ENCODE measurements at regions not wholly inside any gene's neighbourhood (a gene's known extent, or its start where the extent isn't known, plus 50 kb on each side); places are given as distances from the start of the nearest gene placed in this dataset.
"Not testable (repeated sequence)": the region's sequence is repeated elsewhere in the genome, so short reads cannot be mapped to it uniquely, and the experiment has no call there.

DNA sequence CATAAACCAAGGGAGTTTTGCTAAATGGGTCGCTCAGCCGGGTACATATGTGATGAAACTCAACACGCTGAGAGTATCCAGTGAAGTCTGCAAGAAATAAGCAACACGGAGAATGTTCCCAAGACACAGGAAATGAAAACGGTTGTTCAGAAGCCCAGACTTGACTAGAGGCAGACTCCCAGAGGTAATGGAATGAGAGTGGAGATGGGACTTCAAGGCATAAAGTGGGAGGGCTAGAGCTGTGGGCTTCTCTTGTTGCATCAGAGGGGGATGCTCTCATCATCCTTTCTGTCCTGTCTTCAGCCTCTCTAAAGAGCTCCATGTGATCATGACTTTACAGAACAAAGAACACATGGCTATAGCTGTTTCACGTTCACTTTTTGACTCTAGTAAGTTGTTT, 88.3 kb downstream of the BAMBI start:
- Histone ChIP-seq H3K9ac (ENCODE audit: low read length) (no peak overlapping the region), H3K9me3 (ENCODE audit: low read length) (no peaks in the 10 kb centered on the region), H3K4me3 (ENCODE audit: low read depth in 1 of 2, low read length in 2 of 2) (no peak overlapping the region), H3K4me1 (ENCODE audit: insufficient read depth, low read length) (peaks cover 9% of the 10 kb centered on the region), H3K36me3 (ENCODE audit: insufficient read depth, low read length) (no peaks in the 10 kb centered on the region), H3K27me3 (ENCODE audit: control insufficient read depth in 1 of 2, insufficient read depth in 2 of 2, low read length in 2 of 2) (no peaks in the 10 kb centered on the region), H3K27ac (ENCODE audit: low read depth, low read length) (no peak overlapping the region)

DNA sequence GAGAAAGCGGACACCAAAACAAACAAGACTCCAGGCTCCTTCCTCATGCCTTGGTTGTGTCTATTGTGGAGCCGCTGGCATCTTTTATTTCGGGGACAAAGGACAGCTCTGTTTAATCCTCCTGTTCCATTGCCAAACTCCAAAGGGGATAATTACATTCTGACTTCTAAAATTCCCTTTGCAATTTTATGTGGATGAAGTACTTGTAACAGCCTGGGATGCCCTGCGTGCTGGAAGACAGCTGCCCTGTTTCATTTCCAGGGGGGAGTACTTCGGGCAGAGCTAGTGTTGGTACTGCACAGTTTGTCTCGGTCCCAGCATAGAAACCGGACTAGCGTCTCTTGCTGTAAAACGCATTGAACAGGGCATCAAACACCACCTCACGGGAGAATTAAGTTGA, 90.9 kb downstream of the BAMBI start:
- Histone ChIP-seq H3K4me1 (ENCODE audit: insufficient read depth, low read length) (peaks cover 2% of the 10 kb centered on the region), H3K9me3 (ENCODE audit: low read length) (no peaks in the 10 kb centered on the region), H3K9ac (ENCODE audit: low read length) (no peak overlapping the region), H3K36me3 (ENCODE audit: insufficient read depth, low read length) (no peaks in the 10 kb centered on the region), H3K27me3 (ENCODE audit: control insufficient read depth in 1 of 2, insufficient read depth in 2 of 2, low read length in 2 of 2) (no peaks in the 10 kb centered on the region), H3K27ac (ENCODE audit: low read depth, low read length) (no peak overlapping the region), H3K4me3 (ENCODE audit: low read depth in 1 of 2, low read length in 2 of 2) (no peak overlapping the region)

DNA sequence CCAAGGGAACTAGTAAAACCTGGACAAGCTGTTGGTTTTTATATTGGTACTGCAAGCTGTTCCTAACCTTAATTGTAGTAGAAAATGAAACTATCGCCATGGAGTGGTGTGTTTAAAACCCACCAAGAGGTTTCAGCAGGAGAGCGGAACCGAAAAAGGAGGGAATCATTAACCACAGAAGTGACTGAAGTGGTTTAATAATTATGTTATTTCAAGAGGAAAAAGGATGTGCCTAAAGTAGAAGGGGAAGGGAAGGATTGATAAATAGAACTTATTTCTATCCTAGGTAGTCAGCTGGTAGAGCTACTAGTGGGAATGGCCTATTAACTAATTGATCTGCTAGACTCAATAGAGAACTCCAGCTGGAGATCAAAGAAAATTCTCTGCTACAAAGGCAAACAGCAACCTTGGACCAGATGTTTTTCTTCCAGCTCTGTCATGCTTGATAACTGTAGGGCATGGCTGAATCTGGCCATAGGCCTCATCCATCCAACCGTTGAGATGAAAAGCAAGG, 91.8 kb downstream of the BAMBI start:
- Histone ChIP-seq H3K36me3 (ENCODE audit: insufficient read depth, low read length) (no peaks in the 10 kb centered on the region), H3K27me3 (ENCODE audit: control insufficient read depth in 1 of 2, insufficient read depth in 2 of 2, low read length in 2 of 2) (no peaks in the 10 kb centered on the region), H3K27ac (ENCODE audit: low read depth, low read length) (no peak overlapping the region), H3K9me3 (ENCODE audit: low read length) (no peaks in the 10 kb centered on the region), H3K9ac (ENCODE audit: low read length) (no peak overlapping the region), H3K4me1 (ENCODE audit: insufficient read depth, low read length) (no peaks in the 10 kb centered on the region), H3K4me3 (ENCODE audit: low read depth in 1 of 2, low read length in 2 of 2) (no peak overlapping the region)

DNA sequence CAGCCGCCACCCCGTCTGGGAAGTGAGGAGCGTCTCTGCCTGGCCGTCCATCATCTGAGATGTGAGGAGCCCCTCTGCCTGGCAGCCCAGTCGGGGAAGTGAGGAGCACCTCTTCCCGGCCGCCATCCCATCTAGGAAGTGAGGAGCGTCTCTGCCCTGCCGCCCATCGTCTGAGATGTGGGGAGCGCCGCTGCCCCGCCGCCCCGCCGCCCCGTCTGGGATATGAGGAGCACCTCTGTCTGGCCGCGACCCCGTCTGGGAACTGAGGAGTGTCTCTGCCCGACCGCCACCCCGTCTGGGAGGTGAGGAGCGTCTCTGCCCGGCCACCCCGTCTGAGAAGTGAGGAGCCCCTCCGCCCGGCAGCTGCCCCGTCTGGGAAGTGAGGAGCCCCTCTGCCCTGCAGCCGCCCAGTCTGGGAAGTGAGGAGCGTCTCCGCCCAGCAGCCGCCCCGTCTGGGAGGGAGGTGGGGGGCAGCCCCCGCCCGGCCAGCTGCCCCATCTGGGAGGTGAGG, 94.3 kb downstream of the BAMBI start:
- H3K36me3 ChIP-seq (ENCODE audit: insufficient read depth, low read length); H3K27ac ChIP-seq (ENCODE audit: low read depth, low read length); H3K9me3 ChIP-seq (ENCODE audit: low read length); H3K4me3 ChIP-seq (ENCODE audit: low read depth in 1 of 2, low read length in 2 of 2); H3K27me3 ChIP-seq (ENCODE audit: control insufficient read depth in 1 of 2, insufficient read depth in 2 of 2, low read length in 2 of 2); H3K4me1 ChIP-seq (ENCODE audit: insufficient read depth, low read length); H3K9ac ChIP-seq (ENCODE audit: low read length): not testable (repeated sequence)

DNA sequence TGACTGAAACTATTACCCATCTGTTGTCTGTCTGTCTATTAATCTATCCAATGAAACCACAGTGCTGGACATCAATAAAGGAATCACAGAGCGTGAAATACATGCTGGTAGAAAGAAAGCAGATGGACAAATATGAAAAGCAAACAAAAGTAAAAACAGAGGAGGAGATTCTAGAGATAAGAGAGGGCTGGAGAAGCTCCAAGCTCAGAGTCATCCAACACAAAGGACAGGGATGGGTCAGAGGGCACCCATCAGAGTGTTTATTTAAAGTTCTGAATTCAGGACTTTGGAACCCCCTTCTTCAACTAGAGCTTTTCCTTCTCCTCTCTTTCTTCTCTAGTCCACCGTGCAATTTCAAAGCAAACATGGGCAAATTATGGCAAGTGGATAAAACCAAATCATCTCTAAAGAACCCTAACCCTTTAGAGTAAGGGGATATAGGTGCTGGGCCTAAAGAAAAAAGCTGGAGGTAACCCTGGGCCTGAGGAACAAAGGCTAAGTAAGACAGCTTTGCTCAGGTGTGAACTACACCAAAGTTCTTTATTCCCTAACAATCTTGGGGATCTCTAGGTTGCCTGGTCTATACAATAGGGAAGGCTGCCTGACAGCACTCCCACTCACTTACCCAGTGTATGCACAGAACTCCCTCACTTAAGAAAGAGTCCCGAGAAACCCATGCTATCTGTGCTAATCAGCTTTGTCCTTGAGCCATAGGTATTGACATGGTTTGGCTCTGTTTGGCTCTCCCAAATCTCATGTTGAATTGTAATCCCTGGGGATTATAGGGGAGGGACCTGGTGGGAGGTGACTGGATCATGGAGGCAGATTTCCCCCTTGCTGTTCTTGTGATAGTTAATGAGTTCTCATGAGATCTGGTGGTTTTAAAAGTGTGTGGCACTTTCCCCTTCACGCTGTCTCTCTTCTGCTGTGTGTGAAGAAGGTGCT, 97.0 kb downstream of the BAMBI start:
- Histone ChIP-seq H3K4me1 (ENCODE audit: insufficient read depth, low read length) (no peaks in the 10 kb centered on the region), H3K4me3 (ENCODE audit: low read depth in 1 of 2, low read length in 2 of 2) (no peak overlapping the region), H3K9me3 (ENCODE audit: low read length) (no peaks in the 10 kb centered on the region), H3K27me3 (ENCODE audit: control insufficient read depth in 1 of 2, insufficient read depth in 2 of 2, low read length in 2 of 2) (no peaks in the 10 kb centered on the region), H3K36me3 (ENCODE audit: insufficient read depth, low read length) (no peaks in the 10 kb centered on the region), H3K9ac (ENCODE audit: low read length) (no peak overlapping the region), H3K27ac (ENCODE audit: low read depth, low read length) (no peak overlapping the region)

DNA sequence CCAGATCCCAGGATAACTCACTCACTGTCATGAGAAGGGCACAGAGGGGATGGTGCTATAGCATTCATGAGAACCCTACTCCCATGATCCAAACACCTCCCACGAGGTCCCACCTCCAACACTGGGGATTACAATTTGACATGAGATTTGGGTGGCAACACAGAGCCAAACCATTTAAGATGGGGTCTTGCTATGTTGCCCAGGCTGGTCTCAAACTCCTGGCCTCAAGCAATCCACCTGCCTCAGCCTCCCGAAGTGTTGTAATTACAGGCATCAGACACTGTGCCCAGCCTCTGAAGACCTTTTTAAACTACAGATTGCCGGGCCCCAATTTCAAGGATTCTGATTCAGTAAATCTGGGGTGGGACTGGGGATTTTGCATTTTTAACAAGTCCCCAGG, 98.5 kb downstream of the BAMBI start:
- H3K27me3 ChIP-seq (ENCODE audit: control insufficient read depth in 1 of 2, insufficient read depth in 2 of 2, low read length in 2 of 2) = no peaks in the 10 kb centered on the region
- no peaks in the 10 kb centered on the region for H3K9me3 ChIP-seq (ENCODE audit: low read length)
- no peak overlapping the region for H3K4me3 ChIP-seq (ENCODE audit: low read depth in 1 of 2, low read length in 2 of 2)
- no peak overlapping the region for H3K9ac ChIP-seq (ENCODE audit: low read length)
- H3K36me3 ChIP-seq (ENCODE audit: insufficient read depth, low read length) = no peaks in the 10 kb centered on the region
- no peak overlapping the region for H3K27ac ChIP-seq (ENCODE audit: low read depth, low read length)
- no peaks in the 10 kb centered on the region for H3K4me1 ChIP-seq (ENCODE audit: insufficient read depth, low read length)

DNA sequence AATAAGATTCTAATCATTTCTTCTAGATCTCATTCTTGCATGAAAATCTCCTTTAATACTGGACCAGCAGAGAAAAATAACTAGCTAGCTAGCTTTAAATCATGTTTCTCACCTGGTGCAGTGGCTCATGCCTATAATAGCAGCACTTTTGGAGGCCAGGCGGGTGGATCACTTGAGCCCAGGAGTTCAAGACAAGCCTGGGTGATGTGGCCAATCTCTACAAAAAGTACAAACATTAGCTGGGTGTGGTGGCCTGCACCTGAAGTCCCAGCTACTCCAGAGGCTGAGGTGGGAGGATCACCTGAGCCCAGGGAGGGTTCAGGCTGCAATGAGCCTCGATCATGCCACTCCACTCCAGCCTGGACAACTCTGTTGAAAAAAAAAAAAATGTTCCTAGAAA, 99.2 kb downstream of the BAMBI start:
- no peak overlapping the region for H3K4me3 ChIP-seq (ENCODE audit: low read depth in 1 of 2, low read length in 2 of 2)
- no peaks in the 10 kb centered on the region for H3K36me3 ChIP-seq (ENCODE audit: insufficient read depth, low read length)
- H3K9me3 ChIP-seq (ENCODE audit: low read length) = no peaks in the 10 kb centered on the region
- no peaks in the 10 kb centered on the region for H3K4me1 ChIP-seq (ENCODE audit: insufficient read depth, low read length)
- no peaks in the 10 kb centered on the region for H3K27me3 ChIP-seq (ENCODE audit: control insufficient read depth in 1 of 2, insufficient read depth in 2 of 2, low read length in 2 of 2)
- H3K9ac ChIP-seq (ENCODE audit: low read length) = no peak overlapping the region
- H3K27ac ChIP-seq (ENCODE audit: low read depth, low read length) = no peak overlapping the region

DNA sequence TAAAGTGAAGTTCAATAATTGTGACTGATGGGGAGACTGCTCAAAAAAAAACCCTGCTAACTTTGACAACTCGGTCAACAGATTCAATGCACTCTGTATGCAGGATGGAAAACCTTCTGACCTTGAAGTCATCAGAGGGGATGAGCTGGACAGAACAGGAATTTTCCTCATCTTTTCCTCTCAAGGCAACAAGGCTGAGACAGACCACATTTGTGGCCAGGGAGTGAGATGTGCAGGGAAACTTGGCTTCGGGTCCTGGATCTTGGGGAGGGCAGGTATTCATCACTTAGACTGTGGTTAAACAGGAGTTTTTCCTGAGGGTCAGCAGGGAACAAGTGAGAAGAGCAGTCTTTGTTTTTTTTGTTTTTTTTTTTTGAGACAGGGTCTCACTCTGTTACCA, 100.6 kb downstream of the BAMBI start:
- Histone ChIP-seq H3K9me3 (ENCODE audit: low read length) (no peaks in the 10 kb centered on the region), H3K27me3 (ENCODE audit: control insufficient read depth in 1 of 2, insufficient read depth in 2 of 2, low read length in 2 of 2) (no peaks in the 10 kb centered on the region), H3K36me3 (ENCODE audit: insufficient read depth, low read length) (no peaks in the 10 kb centered on the region), H3K4me1 (ENCODE audit: insufficient read depth, low read length) (no peaks in the 10 kb centered on the region), H3K4me3 (ENCODE audit: low read depth in 1 of 2, low read length in 2 of 2) (no peak overlapping the region), H3K9ac (ENCODE audit: low read length) (no peak overlapping the region), H3K27ac (ENCODE audit: low read depth, low read length) (no peak overlapping the region)

DNA sequence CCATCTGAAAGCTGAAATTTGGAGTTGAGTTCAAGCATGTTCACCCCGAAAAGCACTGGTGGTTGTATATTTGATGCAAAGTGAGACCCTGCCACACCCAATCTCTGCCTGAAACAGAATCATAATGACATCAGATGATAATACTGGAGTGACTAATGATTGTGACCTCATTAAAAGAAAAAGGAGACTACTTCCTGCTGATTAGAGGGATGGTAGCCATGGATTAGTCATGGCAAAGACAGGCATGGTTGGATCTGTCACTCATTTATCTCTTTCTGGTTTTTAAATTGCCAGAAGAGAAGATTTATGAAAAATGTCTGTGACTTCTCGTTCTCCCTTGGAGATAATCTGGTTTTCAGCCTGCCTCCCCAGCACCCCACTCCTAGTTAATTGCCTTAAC, 101.2 kb downstream of the BAMBI start:
- no peaks in the 10 kb centered on the region for H3K27me3 ChIP-seq (ENCODE audit: control insufficient read depth in 1 of 2, insufficient read depth in 2 of 2, low read length in 2 of 2)
- no peaks in the 10 kb centered on the region for H3K4me1 ChIP-seq (ENCODE audit: insufficient read depth, low read length)
- no peaks in the 10 kb centered on the region for H3K9me3 ChIP-seq (ENCODE audit: low read length)
- no peak overlapping the region for H3K9ac ChIP-seq (ENCODE audit: low read length)
- H3K36me3 ChIP-seq (ENCODE audit: insufficient read depth, low read length) = no peaks in the 10 kb centered on the region
- no peak overlapping the region for H3K27ac ChIP-seq (ENCODE audit: low read depth, low read length)
- no peak overlapping the region for H3K4me3 ChIP-seq (ENCODE audit: low read depth in 1 of 2, low read length in 2 of 2)

DNA sequence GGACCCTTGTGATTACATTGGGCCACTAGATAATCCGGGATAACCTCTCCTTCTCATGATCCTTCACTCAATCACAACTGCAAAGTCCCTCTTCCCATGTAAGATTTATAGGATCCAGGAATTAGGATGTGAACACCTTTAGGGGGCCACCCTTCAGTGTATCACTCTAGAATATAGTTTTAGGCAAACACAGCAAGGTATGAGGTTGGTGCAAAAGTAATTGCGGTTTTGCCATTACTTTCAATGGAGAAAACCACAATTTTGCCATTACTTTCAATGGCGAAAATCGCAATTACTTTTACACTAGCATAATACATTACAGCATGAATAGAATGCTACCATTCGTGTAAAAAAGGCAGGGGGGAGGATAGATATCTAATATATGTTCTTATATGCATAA, 104.0 kb downstream of the BAMBI start:
- no peaks in the 10 kb centered on the region for H3K9me3 ChIP-seq (ENCODE audit: low read length)
- H3K4me1 ChIP-seq (ENCODE audit: insufficient read depth, low read length) = no peaks in the 10 kb centered on the region
- no peaks in the 10 kb centered on the region for H3K36me3 ChIP-seq (ENCODE audit: insufficient read depth, low read length)
- no peak overlapping the region for H3K9ac ChIP-seq (ENCODE audit: low read length)
- H3K4me3 ChIP-seq (ENCODE audit: low read depth in 1 of 2, low read length in 2 of 2) = no peak overlapping the region
- H3K27ac ChIP-seq (ENCODE audit: low read depth, low read length) = no peak overlapping the region
- no peaks in the 10 kb centered on the region for H3K27me3 ChIP-seq (ENCODE audit: control insufficient read depth in 1 of 2, insufficient read depth in 2 of 2, low read length in 2 of 2)

DNA sequence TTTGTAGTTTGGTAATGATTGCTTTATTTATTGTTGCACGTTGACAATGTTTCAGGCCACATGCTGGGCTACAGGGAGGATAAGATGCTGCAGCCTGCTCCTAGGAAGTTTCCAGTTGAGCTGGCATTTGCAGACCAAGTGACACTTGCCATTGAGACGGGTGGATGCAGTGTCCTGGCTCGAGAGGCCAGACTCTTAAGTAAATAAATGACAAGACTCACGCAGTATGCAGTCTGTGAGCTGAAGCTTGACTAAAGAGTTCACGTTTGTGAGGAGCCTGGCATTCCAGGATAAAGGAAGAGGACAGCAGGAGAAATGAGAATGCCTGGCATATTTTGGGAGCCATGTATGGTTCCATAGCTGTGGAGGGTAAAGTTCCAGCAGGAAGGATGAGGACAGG, 105.8 kb downstream of the BAMBI start:
- H3K27ac ChIP-seq (ENCODE audit: low read depth, low read length) = no peak overlapping the region
- H3K4me1 ChIP-seq (ENCODE audit: insufficient read depth, low read length) = no peaks in the 10 kb centered on the region
- no peaks in the 10 kb centered on the region for H3K36me3 ChIP-seq (ENCODE audit: insufficient read depth, low read length)
- H3K27me3 ChIP-seq (ENCODE audit: control insufficient read depth in 1 of 2, insufficient read depth in 2 of 2, low read length in 2 of 2) = no peaks in the 10 kb centered on the region
- H3K9me3 ChIP-seq (ENCODE audit: low read length) = no peaks in the 10 kb centered on the region
- H3K9ac ChIP-seq (ENCODE audit: low read length) = no peak overlapping the region
- no peak overlapping the region for H3K4me3 ChIP-seq (ENCODE audit: low read depth in 1 of 2, low read length in 2 of 2)

DNA sequence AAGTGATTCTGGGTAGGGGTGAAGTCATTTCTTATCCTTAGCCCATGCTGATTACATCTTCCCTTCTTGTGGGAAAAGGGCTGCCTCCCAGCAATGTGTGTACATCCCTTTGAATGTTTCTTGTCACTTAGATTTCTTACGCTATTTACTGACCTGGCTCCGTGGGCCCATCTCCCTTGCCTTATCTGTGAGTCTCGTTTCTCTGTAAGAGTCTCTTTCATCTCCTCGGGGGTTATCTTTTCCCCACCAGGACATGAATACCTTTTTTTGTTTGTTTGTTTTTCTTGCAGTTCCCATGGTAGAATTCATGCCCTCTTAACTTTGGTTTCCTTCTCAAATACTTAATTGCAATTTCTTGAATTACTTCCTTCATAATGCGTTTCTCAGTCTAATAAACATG, 107.7 kb downstream of the BAMBI start:
- no peaks in the 10 kb centered on the region for H3K27me3 ChIP-seq (ENCODE audit: control insufficient read depth in 1 of 2, insufficient read depth in 2 of 2, low read length in 2 of 2)
- H3K9me3 ChIP-seq (ENCODE audit: low read length) = no peaks in the 10 kb centered on the region
- no peaks in the 10 kb centered on the region for H3K4me1 ChIP-seq (ENCODE audit: insufficient read depth, low read length)
- no peak overlapping the region for H3K27ac ChIP-seq (ENCODE audit: low read depth, low read length)
- no peak overlapping the region for H3K9ac ChIP-seq (ENCODE audit: low read length)
- no peaks in the 10 kb centered on the region for H3K36me3 ChIP-seq (ENCODE audit: insufficient read depth, low read length)
- no peak overlapping the region for H3K4me3 ChIP-seq (ENCODE audit: low read depth in 1 of 2, low read length in 2 of 2)

All from muscle layer of colon (tissue), 2 donors.